ENCODE measurements at regions not wholly inside any gene's neighbourhood (a gene's known extent, or its start where the extent isn't known, plus 50 kb on each side); places are given as distances from the start of the nearest gene placed in this dataset.

DNA sequence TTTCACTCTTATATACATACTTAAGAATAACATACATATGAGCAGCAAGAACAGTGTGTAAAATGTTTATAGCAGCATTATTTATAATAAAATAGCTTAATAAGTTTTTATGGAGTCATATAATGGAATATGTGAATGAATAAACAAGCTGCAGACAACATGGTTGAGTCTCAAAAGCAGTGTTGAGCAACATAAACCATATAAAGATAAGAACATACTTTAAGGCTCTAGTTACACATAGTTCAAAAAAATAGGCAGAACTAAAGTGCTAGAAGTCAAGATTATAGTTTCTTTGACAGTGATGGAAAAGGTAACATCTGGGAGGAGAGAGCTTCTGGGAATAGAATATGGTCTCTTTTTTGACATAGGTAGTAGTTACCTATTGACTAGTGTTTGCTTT is 53.7 kb upstream of the ADAMTS19 start:
- no peak for DNase-seq

Data from dermis blood vessel endothelial cell (primary cell).